HG03571 (cell line): ENCODE measurements at regions not wholly inside any gene's neighbourhood (a gene's known extent, or its start where the extent isn't known, plus 50 kb on each side); places are given as distances from the start of the nearest gene placed in this dataset.

Experiments used
- ATAC-seq: cut with Tn5 transposase; IDR thresholded peaks from one replicate; pipeline ENCODE4 v1.9.1; 2021; ENCODE audit not compliant: unreplicated experiment

GRCh38 chr6:138550346-138550767 lies 51.1 kb upstream of the NHSL1 start:
- ATAC-seq: no peak

- ATAC-seq: no peak
These were observed 54.9 kb upstream of the NHSL1 start for GRCh38 chr6:138554146-138554545.

GRCh38 chr6:138555421-138555988 lies 56.2 kb upstream of the NHSL1 start:
- no peak for ATAC-seq

- no peak for ATAC-seq
These were observed 57.9 kb upstream of the NHSL1 start for GRCh38 chr6:138557147-138557546.

GRCh38 chr6:138559143-138559542 lies 59.8 kb upstream of the NHSL1 start:
- ATAC-seq: no peak

GRCh38 chr6:138560130-138560860 lies 61.0 kb upstream of the NHSL1 start:
- ATAC-seq: no peak

- no peak for ATAC-seq
These were observed 63.4 kb upstream of the NHSL1 start for GRCh38 chr6:138562691-138563090.

GRCh38 chr6:138563231-138563630 lies 63.9 kb upstream of the NHSL1 start:
- ATAC-seq: no peak

- ATAC-seq: no peak
These were observed 64.4 kb upstream of the NHSL1 start for GRCh38 chr6:138563650-138564049.

GRCh38 chr6:138564170-138564721 lies 65.0 kb upstream of the NHSL1 start:
- no peak for ATAC-seq

GRCh38 chr6:138567052-138567451 lies 67.8 kb upstream of the NHSL1 start:
- no peak for ATAC-seq

- no peak for ATAC-seq
These were observed 69.7 kb upstream of the NHSL1 start for GRCh38 chr6:138568997-138569396.

- no peak for ATAC-seq
These were observed 70.3 kb upstream of the NHSL1 start for GRCh38 chr6:138569554-138569953.

- no peak for ATAC-seq
These were observed 70.9 kb upstream of the NHSL1 start for GRCh38 chr6:138569970-138570724.

GRCh38 chr6:138570725-138571029 lies 71.4 kb upstream of the NHSL1 start:
- ATAC-seq: no peak

- ATAC-seq: no peak
These were observed 71.9 kb upstream of the NHSL1 start for GRCh38 chr6:138571181-138571580.

GRCh38 chr6:138571585-138572166 lies 72.4 kb upstream of the NHSL1 start:
- ATAC-seq: no peak

GRCh38 chr6:138572167-138572875 lies 73.0 kb upstream of the NHSL1 start:
- no peak for ATAC-seq

GRCh38 chr6:138572885-138573284 lies 73.6 kb upstream of the NHSL1 start:
- ATAC-seq: no peak

GRCh38 chr6:138575257-138575656 lies 76.0 kb upstream of the NHSL1 start:
- ATAC-seq: no peak

- no peak for ATAC-seq
These were observed 77.0 kb upstream of the NHSL1 start for GRCh38 chr6:138576313-138576712.
